Fibroblast of pulmonary artery (primary cell): ENCODE measurements at regions not wholly inside any gene's neighbourhood (a gene's known extent, or its start where the extent isn't known, plus 50 kb on each side); places are given as distances from the start of the nearest gene placed in this dataset.

Experiments used
- DNase-seq: peaks from one replicate; pipeline ENCODE4 v3.0.0-alpha.2; 2010; ENCODE audit warnings: low read depth
- H3K4me3 ChIP-seq: replicated peaks from 2 replicates; pipeline ENCODE4 v1.5.1; 2011; ENCODE audit warnings: low read depth, mild to moderate bottlenecking, control low read depth, low read length, moderate library complexity
- CTCF ChIP-seq: IDR thresholded peaks from 2 replicates; pipeline ENCODE4 v1.5.1; 2011; ENCODE audit warnings: mild to moderate bottlenecking, control low read depth, low read length, inconsistent platforms; ENCODE audit errors: missing control alignments

DNA sequence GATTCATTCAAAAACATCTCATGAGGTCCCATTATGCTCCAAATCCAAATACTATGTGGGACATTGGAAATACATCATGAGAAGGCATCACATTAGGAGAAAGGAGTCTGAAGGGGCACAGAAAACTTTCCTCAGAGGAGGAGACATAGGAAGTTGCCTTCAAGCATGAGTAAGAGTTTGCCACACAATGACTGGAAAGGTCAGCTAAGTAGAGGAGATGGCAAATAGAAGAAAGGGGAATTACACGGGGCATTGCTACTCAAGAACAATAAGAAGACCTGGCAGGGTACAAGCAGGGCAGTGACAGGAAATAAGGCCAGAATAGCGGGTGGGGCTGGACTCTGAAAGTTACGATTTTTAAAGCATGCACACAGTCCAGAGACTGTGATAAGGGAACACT is 231.6 kb downstream of the SPRY2 start:
- no peak for TF ChIP-seq CTCF
- H3K4me3 ChIP-seq, result no peak overlapping the region
- DNase-seq, result peak; percentile 24

- H3K4me3 ChIP-seq, result no peak overlapping the region
- DNase-seq, result no peak
- TF ChIP-seq CTCF, result no peak
Measured at GRCh38 chr13:80105350-80105749, 235.6 kb downstream of the SPRY2 start.

- H3K4me3 ChIP-seq, result no peak overlapping the region
- TF ChIP-seq CTCF, result no peak
- DNase-seq, result no peak
Measured at GRCh38 chr13:80101040-80101439, 239.9 kb downstream of the SPRY2 start.

DNA sequence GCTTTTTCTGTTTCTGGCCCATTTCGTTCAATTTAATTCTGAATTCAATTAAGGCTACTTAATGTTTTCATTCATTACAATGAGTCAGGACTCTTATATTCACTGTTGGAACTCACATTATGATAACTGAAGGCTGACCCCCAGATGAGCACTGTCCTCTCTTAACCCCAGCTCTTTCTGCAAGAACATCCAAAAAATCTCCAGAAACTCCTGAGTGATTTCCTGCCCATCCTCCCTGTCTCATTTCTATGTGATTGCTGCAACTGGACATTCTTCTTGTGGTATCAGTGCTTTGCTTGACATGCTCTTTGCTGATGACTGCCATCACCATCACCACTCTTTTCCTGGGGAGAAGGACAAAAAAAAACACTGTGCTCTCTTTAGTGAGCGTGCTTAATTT is 240.3 kb downstream of the SPRY2 start:
- no peak overlapping the region for H3K4me3 ChIP-seq
- peak; percentile 29 for DNase-seq
- no peak for TF ChIP-seq CTCF

GRCh38 chr13:80097561-80097960 is 243.4 kb downstream of the SPRY2 start:
- no peak for DNase-seq
- no peak overlapping the region for H3K4me3 ChIP-seq
- TF ChIP-seq CTCF, result no peak

DNA sequence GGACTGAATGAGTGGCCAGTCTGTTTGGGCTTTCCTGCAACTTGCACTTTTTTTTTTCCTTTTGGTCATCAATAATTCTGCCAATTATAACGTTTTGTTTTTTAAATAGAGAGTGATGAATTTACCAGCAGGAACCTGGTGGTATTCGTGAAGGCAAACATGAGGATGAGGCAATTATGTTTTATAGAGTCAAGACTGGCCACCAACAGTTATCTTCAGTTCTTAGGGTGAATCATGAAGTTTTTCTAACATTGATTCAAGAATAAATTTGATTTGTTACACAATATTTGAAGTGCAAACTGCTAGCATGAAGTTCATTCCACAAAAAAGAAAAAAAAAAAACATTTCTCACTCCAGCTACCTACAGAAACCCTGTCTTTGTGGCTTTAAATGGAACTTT is 244.5 kb downstream of the SPRY2 start:
- no peak overlapping the region for H3K4me3 ChIP-seq
- no peak for DNase-seq
- TF ChIP-seq CTCF, result no peak

GRCh38 chr13:80094526-80094925 is 246.4 kb downstream of the SPRY2 start:
- H3K4me3 ChIP-seq, result no peak overlapping the region
- TF ChIP-seq CTCF, result no peak
- no peak for DNase-seq
